Heart left ventricle (tissue), 13 donors: ENCODE measurements at regions not wholly inside any gene's neighbourhood (a gene's known extent, or its start where the extent isn't known, plus 50 kb on each side); places are given as distances from the start of the nearest gene placed in this dataset.

ENCODE experiments used
- POLR2A ChIP-seq, 2 donors: fragments of 450-650 bp; IDR thresholded peaks; one replicate each; pipeline ENCODE4 v1.6.1; 2017; ENCODE audit warnings: antibody characterized with exemption in 2 of 2, mild to moderate bottlenecking in 2 of 2, moderate library complexity in 2 of 2
- TF ChIP-seq, protein P1 (sequence below), 12 donors: fragments of 200-600 bp; sonication (generic) in 4 of 12; IDR thresholded peaks; one replicate each; pipeline versions ENCODE4 v1.5.0 to v1.8.0; 2018 to 2022; ENCODE audit warnings: antibody characterized with exemption in 12 of 12, mild to moderate bottlenecking in 5 of 12
- donor health status: ischemic (EF 13 %, LVEDD 7.1; RV severe dilation, severe dysfunction).
- donor health status: DM: no; HTN: yes; CAD: no.
- donor health status: DM: no; HTN: no; CAD: no.
- donor health status: ischemic (EF 25% LVEDD 6.9; RV normal size, moderate dysfunction).
- donor health status: ischemic (EF 25% LVEDD 5.7; RV mildly dilated, moderate dysfunction).
- donor health status: ischemic (EF 35%, LVEDD 5.7; RV mildly dilated, moderate dysfunction).
- donor health status: nonischemic (EF 11% LVEDD 7.7; RV severe dilation, severe dysfunction).
- donor health status: DM: yes; HTN: yes; CAD: no.
- donor health status: PGD.
- donor health status: ischemic (EF 29% LVEDD 5.4; RV normal size, mild dysfunction).
- donor health status: nonischemic (EF 23%, LVEDD 6.1; RV moderate dilation, normal function).

DNA sequence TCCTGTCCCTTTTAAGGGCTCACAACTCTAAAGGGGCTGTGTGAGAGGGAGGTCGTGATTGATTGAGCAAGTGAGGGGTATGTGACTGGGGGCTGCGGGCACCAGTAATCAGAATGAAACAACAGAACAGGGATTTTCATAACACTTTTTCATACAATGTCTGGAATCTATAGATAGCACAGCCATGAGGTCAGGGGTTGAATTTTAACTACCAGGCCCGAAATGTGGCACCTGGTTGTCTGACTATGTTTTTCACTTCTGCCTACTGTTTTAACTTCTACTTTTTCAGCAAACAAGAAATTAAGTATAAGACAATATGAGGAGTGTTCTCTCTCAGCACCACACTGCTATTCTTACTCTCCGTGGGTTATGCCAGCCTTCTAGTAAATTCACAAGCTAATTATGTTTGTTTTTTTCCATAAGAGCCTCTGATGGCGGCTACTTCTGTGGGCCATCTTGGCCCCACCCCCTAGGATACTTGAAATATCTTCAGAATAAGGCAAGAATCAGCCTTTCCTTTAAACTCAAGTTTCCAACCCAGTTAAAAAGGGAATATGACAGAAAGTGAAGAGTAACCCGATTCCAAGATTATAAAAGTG, 552.8 kb upstream of the CHORDC1 start:
- TF ChIP-seq, protein P1, sequence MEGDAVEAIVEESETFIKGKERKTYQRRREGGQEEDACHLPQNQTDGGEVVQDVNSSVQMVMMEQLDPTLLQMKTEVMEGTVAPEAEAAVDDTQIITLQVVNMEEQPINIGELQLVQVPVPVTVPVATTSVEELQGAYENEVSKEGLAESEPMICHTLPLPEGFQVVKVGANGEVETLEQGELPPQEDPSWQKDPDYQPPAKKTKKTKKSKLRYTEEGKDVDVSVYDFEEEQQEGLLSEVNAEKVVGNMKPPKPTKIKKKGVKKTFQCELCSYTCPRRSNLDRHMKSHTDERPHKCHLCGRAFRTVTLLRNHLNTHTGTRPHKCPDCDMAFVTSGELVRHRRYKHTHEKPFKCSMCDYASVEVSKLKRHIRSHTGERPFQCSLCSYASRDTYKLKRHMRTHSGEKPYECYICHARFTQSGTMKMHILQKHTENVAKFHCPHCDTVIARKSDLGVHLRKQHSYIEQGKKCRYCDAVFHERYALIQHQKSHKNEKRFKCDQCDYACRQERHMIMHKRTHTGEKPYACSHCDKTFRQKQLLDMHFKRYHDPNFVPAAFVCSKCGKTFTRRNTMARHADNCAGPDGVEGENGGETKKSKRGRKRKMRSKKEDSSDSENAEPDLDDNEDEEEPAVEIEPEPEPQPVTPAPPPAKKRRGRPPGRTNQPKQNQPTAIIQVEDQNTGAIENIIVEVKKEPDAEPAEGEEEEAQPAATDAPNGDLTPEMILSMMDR (IDR thresholded peaks at IDR 0.05), result no peak
- no peak for TF ChIP-seq POLR2A (IDR thresholded peaks at IDR 0.05)
